ENCODE measurements at regions not wholly inside any gene's neighbourhood (a gene's known extent, or its start where the extent isn't known, plus 50 kb on each side); places are given as distances from the start of the nearest gene placed in this dataset.

DNA sequence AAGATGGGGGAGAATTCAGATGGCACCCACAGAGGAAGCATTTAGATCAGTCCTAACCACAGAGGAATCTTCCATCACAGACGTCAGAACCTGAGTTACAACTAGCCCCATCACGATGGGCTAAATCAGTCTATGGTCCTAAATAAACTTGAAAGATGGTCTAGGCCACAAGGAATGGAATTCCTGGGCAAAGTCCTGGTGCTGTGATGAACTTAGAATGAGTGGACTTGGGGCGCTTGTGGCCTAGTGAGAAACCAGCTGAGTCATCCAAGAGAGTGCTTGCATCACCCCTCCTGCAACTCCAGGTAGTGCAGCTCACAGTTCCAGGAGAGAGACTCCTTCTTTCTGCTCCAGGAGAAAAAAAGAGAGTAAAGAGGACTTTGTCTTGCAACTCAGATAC, 722.9 kb upstream of the RGMB start:
- TF ChIP-seq, protein P1, sequence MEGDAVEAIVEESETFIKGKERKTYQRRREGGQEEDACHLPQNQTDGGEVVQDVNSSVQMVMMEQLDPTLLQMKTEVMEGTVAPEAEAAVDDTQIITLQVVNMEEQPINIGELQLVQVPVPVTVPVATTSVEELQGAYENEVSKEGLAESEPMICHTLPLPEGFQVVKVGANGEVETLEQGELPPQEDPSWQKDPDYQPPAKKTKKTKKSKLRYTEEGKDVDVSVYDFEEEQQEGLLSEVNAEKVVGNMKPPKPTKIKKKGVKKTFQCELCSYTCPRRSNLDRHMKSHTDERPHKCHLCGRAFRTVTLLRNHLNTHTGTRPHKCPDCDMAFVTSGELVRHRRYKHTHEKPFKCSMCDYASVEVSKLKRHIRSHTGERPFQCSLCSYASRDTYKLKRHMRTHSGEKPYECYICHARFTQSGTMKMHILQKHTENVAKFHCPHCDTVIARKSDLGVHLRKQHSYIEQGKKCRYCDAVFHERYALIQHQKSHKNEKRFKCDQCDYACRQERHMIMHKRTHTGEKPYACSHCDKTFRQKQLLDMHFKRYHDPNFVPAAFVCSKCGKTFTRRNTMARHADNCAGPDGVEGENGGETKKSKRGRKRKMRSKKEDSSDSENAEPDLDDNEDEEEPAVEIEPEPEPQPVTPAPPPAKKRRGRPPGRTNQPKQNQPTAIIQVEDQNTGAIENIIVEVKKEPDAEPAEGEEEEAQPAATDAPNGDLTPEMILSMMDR (IDR thresholded peaks at IDR 0.05; ENCODE audit: extremely low read depth, insufficient read depth, missing control alignments), result no peak
- DNase-seq (ENCODE audit: low spot score), result no peak
- in situ Hi-C loops (cut with MboI; ENCODE audit: low pct_unique_long_range_greater_than_20kb, low sequenced_read_pairs, unreplicated experiment), result no loop called here

DNA sequence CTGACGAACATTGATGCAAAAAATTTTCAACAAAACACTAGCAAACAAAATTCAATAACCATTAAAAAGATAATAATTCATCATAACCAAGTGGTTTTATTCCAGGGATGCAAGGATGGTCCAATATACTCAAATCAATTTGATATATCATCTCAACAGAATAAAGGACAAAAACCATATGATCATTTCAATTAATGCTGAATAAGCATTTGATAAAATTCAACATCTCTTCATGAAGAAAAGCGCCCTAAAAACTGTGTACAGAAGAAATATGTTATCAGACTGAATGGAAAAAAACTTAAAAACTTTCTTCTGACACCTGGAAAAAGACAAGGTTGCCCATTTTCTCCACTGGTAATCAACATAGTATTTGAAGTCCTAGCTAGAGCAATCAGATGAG, 720.3 kb upstream of the RGMB start:
- in situ Hi-C loops (cut with MboI; ENCODE audit: low pct_unique_long_range_greater_than_20kb, low sequenced_read_pairs, unreplicated experiment), result no loop called here
- no peak for DNase-seq (ENCODE audit: low spot score)
- TF ChIP-seq, protein P1 (IDR thresholded peaks at IDR 0.05; ENCODE audit: extremely low read depth, insufficient read depth, missing control alignments), result no peak

DNA sequence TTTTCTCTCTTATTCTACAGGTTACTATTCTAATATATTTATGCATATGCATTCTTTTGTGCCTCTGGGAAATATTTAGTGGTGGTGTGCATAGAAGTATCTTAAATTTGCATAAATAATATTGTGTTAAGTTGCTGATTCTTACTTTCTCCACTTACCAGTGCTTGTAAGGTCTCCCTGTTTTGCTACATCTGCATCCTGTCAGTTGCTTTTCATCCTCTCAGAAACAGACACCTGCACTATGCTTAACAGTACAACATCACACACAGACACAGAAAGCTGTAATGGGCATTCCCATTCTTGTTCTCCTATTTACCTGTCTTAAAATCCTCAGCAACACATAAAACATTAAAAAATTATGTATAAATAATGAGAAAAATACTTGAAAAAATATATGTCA, 713.3 kb upstream of the RGMB start:
- TF ChIP-seq, protein P1 (IDR thresholded peaks at IDR 0.05; ENCODE audit: extremely low read depth, insufficient read depth, missing control alignments), result no peak
- in situ Hi-C loops (cut with MboI; ENCODE audit: low pct_unique_long_range_greater_than_20kb, low sequenced_read_pairs, unreplicated experiment), result no loop called here
- DNase-seq (ENCODE audit: low spot score), result no peak

DNA sequence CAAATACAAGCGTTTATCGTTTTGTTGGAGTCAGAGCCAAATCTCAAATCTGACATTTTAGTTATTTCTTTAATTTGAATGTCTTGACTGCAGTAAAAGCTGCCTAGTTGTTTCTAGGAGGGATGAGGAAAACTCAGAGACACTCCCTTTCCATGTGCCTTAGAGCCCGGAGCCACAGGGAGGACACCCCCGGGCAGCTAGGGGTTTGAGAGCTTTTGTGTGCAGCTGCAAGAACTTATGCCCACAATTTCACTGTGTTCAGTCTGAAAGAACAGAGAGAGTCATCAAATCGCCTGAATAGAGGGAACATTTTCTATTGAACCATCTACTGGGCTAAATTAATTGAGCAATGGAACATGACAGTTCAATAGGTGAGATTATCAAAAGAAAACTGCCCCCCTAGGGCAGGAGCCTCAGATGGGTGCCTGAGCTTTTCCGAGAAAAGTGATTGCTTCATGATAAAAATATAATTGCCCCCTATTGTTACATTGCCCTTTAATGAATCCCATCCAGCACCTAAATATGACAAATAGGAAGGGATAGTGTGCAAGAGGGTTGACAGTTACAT, 709.3 kb upstream of the RGMB start:
- no peak for DNase-seq (ENCODE audit: low spot score)
- TF ChIP-seq, protein P1 (IDR thresholded peaks at IDR 0.05; ENCODE audit: extremely low read depth, insufficient read depth, missing control alignments), result no peak
- in situ Hi-C loops (cut with MboI; ENCODE audit: low pct_unique_long_range_greater_than_20kb, low sequenced_read_pairs, unreplicated experiment), result no loop called here

DNA sequence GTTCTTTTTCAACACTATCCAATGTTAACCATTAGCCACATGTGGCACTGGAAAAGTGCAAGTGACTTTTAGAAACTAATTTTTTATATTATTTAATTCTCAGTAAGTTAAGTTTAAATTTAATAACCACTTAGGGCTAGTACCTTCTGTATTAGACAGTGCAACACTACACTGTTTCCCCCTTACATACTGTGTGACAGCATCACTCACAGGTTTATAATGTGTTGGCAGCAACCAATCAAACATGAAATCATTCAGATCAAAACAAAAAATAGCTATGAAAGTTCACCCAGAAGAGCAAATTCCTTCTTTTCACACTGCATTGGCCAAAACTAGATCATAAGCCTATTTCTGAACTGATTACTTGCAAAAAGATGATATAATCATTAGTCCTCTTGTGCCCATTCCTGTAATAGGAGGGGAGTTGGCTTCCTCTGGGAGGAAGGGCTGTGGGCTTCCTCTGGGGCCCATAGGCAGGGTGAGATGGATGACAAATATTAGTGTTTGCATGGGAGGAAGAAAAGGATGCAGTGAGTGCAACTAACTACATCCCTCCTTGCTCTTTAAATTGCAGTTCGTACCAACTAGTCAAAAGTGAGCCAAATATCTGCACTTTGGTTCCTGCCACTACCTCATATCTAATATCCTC, 708.1 kb upstream of the RGMB start:
- TF ChIP-seq, protein P1 (IDR thresholded peaks at IDR 0.05; ENCODE audit: extremely low read depth, insufficient read depth, missing control alignments), result no peak
- no peak for DNase-seq (ENCODE audit: low spot score)
- in situ Hi-C loops (cut with MboI; ENCODE audit: low pct_unique_long_range_greater_than_20kb, low sequenced_read_pairs, unreplicated experiment), result no loop called here

DNA sequence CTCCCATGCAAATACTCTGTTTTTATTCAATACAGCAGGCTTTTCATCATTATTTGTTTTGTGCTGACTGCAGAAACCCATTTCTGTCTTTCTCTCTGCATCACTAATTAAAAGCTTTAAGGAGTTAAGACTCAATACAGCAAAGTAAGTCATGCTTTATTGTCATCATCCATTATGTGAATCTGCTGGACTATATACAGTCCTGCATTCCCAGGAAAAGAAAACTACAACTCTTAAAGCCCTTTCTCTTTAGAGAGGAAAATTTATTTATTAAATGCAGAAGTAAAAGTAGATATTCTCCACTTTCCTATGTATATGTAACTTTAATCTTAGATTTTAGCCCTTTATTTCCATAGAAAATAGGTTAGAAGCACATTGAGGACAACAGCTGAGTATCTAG, 706.6 kb upstream of the RGMB start:
- TF ChIP-seq, protein P1 (IDR thresholded peaks at IDR 0.05; ENCODE audit: extremely low read depth, insufficient read depth, missing control alignments), result no peak
- no peak for DNase-seq (ENCODE audit: low spot score)
- in situ Hi-C loops (cut with MboI; ENCODE audit: low pct_unique_long_range_greater_than_20kb, low sequenced_read_pairs, unreplicated experiment), result no loop called here

All from GM13977 (cell line).